Left ventricle myocardium inferior (tissue), 1 donor: ENCODE measurements at regions not wholly inside any gene's neighbourhood (a gene's known extent, or its start where the extent isn't known, plus 50 kb on each side); places are given as distances from the start of the nearest gene placed in this dataset.

Experiments
- DNase-seq: peaks from one replicate; pipeline ENCODE4 v3.0.0-alpha.2; 2020
- H3K27ac ChIP-seq: fragments of 200-600 bp; replicated peaks from 2 replicates; pipeline ENCODE4 v1.8.0; 2021
- H3K27me3 ChIP-seq: fragments of 200-600 bp; 2 replicates; pipeline ENCODE4 v1.8.0; 2021; ENCODE audit warnings: low read depth
- H3K36me3 ChIP-seq: fragments of 200-600 bp; 2 replicates; pipeline ENCODE4 v1.8.0; 2021
- H3K4me1 ChIP-seq: fragments of 200-600 bp; 2 replicates; pipeline ENCODE4 v1.8.0; 2021
- H3K4me3 ChIP-seq: fragments of 200-600 bp; 2 replicates; pipeline ENCODE4 v1.8.0; 2021; ENCODE audit warnings: mild to moderate bottlenecking, moderate library complexity
- H3K9me3 ChIP-seq: fragments of 200-600 bp; replicated peaks from 2 replicates; pipeline ENCODE4 v1.8.0; 2021
- CTCF ChIP-seq: fragments of 200-600 bp; IDR thresholded peaks from 2 replicates; pipeline ENCODE4 v1.8.0; 2021; ENCODE audit warnings: antibody characterized with exemption, mild to moderate bottlenecking, borderline replicate concordance
- intact Hi-C: fragments of 100-400 bp; cut with micrococcal nuclease; formaldehyde crosslinking; loops from one replicate; pipeline ENCODE4 v1.11.0; 2022
- donor health status: DM: no; HTN: yes; CAD: no; lungs with severe emphysema.

GRCh38 chr4:24104158-24104565 lies 214.3 kb upstream of the PPARGC1A start:
- DNase-seq, result no peak
- TF ChIP-seq CTCF, result no peak
- intact Hi-C loops, result no loop called here
- Histone ChIP-seq H3K9me3 (no peaks in the 10 kb centered on the region), H3K4me3 (no peak overlapping the region), H3K36me3 (no peaks in the 10 kb centered on the region), H3K27me3 (no peaks in the 10 kb centered on the region), H3K4me1 (peaks cover 28% of the 10 kb centered on the region), H3K27ac (peak overlapping the region; percentile 51)

- Histone ChIP-seq H3K36me3 (no peaks in the 10 kb centered on the region), H3K4me3 (peak overlapping the region; percentile 18), H3K9me3 (no peaks in the 10 kb centered on the region), H3K27me3 (no peaks in the 10 kb centered on the region), H3K27ac (peak overlapping the region; percentile 51), H3K4me1 (peaks cover 28% of the 10 kb centered on the region)
- DNase-seq, result no peak
- no peak for TF ChIP-seq CTCF
- intact Hi-C loops, result no loop called here
These were observed 213.7 kb upstream of the PPARGC1A start for GRCh38 chr4:24103434-24104157.

GRCh38 chr4:24102621-24103020 lies 212.8 kb upstream of the PPARGC1A start:
- H3K9me3 ChIP-seq, result no peaks in the 10 kb centered on the region

GRCh38 chr4:24096603-24097002 lies 206.8 kb upstream of the PPARGC1A start:
- no peak overlapping the region for H3K4me3 ChIP-seq
- no peak overlapping the region for H3K27ac ChIP-seq
- H3K9me3 ChIP-seq, result no peaks in the 10 kb centered on the region
- no peak for TF ChIP-seq CTCF
- H3K36me3 ChIP-seq, result no peaks in the 10 kb centered on the region
- DNase-seq, result no peak
- no peaks in the 10 kb centered on the region for H3K4me1 ChIP-seq
- intact Hi-C loops, result no loop called here
- H3K27me3 ChIP-seq, result no peaks in the 10 kb centered on the region

More at GRCh38 chr4:24102621-24103020, 212.8 kb upstream of the PPARGC1A start:
- no peak for DNase-seq
- Histone ChIP-seq H3K4me3 (no peak overlapping the region), H3K27me3 (no peaks in the 10 kb centered on the region), H3K27ac (no peak overlapping the region), H3K36me3 (no peaks in the 10 kb centered on the region), H3K4me1 (peaks cover 28% of the 10 kb centered on the region)
- no peak for TF ChIP-seq CTCF
- intact Hi-C loops, result no loop called here

- no peak for TF ChIP-seq CTCF
- no peaks in the 10 kb centered on the region for H3K36me3 ChIP-seq
- H3K4me3 ChIP-seq, result no peak overlapping the region
- intact Hi-C loops, result no loop called here
- no peak for DNase-seq
- no peaks in the 10 kb centered on the region for H3K9me3 ChIP-seq
- no peaks in the 10 kb centered on the region for H3K4me1 ChIP-seq
- no peak overlapping the region for H3K27ac ChIP-seq
- no peaks in the 10 kb centered on the region for H3K27me3 ChIP-seq
These were observed 204.9 kb upstream of the PPARGC1A start for GRCh38 chr4:24094726-24095125.
